Activated T-cell treated with anti-CD3 and anti-CD28 coated beads for 48 hours (primary cell): ENCODE measurements at regions not wholly inside any gene's neighbourhood (a gene's known extent, or its start where the extent isn't known, plus 50 kb on each side); places are given as distances from the start of the nearest gene placed in this dataset.

Source experiments
- DNase-seq: peaks from one replicate; pipeline ENCODE4 v3.0.0-alpha.2; 2020; ENCODE audit warnings: low read depth

DNA sequence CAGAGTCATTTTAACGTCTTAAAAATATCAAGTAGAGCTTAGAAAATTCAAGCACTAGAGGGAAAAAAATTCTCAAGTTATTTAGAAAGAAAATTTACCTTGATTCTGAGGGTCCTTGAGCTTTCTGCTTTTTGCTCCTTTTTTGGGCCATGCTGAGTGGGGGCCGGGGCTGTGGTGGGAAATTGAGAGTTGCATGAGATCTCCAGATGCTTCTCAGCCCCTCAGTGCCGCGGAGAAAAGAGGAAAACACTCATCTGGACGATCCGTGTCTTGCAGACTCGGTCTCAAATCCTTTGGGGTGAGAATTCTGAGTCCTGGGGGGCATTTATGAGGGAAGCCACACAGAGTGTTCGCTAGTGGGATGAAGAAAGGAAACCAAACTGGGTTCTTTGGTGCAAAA lies 700.8 kb downstream of the TBC1D22A start:
- DNase-seq, result no peak

DNA sequence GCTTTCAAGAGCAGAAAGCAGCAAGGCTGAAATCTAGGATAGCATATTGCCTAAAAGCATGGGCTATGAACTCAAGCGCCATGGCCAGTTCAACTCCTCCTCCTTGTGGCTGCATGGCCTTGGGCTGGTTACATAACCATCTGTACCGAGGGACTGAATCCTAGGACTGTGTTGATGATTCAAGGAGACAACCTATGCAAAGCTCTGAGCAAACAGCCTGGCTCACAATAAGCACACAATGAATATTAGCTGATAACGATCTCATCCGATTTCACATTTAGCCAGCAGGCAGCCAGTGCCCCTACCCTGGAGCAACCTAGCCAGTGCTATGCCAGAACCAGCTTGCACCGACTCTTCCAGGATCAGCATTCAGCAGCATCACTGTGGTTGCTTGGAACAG lies 698.4 kb downstream of the TBC1D22A start:
- DNase-seq, result no peak

DNA sequence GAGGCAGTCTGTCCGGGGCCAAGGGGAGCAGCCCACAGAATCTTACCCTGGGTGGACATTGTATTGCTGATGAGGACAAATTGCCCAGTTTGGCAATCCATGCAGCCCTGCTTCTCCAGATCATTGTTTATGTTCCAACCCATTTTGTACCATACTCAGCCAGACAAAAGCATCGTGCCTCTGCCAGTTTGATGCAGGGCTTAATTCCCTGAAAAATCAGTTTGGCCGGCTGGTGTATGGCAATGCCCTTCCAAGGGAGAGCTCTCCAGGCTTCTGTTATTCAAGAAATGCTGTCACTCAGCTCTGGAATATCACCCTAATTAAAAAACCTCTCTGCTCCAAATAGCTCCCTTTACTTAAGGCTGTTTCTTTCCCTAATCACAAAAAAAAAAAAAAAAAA lies 697.7 kb downstream of the TBC1D22A start:
- DNase-seq, result no peak

DNA sequence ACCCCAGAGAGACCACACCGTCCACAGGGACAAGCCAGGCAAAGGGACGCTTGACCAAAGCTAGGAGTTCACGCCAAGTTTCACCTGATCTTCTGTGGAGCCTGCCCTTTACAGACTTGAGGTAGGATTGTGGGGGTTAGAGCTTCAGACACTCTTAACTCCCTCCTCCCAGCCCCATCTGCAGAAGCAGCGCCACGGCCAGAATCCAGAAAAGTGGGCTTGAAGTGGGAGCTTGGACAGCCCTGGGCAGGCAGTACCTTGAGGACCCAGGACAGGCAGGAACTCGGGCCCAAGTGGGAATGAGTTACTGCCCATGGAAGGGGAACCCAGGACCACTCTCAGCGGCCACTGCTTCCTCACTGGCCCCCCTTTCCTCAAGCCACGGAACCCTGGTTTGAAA lies 695.9 kb downstream of the TBC1D22A start:
- DNase-seq, result no peak

DNA sequence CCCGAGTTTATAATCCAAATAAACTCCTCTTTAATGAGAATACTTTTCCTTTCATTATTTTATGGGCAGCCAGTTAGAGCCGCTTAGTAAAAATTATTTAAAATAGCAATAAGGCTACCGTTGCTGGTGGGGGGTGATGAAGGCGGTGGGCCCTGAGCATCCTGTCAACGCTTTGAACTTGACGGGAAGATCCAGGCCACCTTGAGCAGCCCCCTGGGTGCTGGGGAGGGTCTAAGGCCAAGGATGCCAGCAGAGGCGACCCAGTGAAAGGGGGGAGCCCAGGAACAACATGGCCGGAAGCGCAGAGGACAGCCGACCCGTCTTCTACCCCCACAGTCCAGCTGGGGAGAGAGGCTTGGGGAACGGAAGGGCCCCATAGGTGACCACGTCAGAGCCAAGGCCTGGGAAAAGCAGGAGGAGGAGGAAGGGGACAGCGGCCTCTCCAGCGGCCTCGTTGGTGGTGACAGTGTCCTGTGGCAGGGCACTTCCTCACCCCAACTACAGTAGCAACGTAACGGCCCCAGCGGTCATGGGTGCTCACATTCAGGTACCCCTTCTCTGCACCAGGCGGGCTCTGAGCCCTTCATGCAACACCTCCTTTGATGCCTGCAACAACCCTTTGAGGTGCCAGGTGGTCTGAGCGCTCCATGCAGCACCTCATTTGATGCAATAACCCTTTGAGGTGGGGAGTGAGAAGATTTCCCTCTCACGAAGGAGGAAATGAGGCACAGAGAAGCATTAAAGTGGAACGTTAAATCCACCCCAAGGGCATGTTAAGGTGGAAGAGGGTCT lies 695.3 kb downstream of the TBC1D22A start:
- DNase-seq, result no peak

DNA sequence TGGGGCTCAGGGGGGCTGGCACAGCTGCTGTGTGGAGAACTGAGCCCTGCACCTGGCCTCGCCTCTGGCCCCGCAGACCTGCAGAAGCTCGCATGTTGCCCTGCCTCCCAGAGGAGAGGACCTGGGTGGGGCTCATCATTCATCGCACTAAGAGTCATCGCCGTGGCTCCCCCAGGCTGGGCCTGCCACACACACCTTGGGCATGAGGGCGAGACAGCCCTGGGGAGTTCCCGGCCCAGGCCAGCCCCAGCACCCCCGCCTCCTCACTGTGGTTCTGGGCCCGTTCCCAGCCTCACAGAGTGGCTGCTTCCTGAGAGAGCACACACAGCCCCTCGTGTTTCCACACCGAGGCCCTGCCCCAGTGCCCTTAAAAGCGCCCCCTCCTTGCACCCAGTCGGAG lies 694.6 kb downstream of the TBC1D22A start:
- no peak for DNase-seq

DNA sequence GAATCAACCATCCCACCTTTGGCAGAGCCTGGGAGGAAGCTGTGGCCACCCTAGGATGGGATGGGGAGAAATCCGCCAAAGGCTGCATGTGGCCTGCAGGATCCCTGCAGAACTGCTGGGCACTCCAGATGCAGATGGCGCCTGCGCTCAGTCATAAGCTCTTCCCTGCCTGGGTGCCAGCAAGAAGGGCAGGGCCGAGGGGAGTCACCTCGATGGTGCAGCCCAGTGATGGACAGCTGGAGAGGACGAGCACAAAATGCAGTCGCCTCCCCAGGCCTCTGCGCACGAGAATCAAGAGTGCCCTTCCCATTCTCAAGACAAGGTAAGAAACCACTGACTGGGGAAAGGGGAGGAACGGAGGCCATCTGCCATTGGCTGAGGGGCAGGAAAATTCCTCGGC lies 693.6 kb downstream of the TBC1D22A start:
- DNase-seq, result no peak

DNA sequence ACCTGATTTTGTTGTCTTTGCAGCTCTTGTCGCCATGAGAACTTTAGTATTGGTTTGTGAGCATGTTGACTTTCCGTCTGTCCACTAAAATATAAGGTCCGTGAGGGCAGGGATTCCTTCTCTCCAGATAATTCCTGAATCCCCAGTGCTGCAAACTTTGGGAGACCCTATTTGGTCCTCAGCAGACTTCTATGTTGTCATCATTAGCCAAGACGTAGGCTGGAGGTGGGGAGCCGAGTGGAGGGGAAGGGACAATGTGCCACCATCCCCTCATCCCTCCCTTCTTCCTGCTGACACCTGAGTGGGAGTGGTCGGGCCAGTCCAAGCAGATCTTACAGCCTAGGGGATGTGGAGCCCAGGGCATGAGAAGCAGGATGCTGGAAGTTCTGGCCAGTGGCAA lies 690.6 kb downstream of the TBC1D22A start:
- DNase-seq, result no peak

DNA sequence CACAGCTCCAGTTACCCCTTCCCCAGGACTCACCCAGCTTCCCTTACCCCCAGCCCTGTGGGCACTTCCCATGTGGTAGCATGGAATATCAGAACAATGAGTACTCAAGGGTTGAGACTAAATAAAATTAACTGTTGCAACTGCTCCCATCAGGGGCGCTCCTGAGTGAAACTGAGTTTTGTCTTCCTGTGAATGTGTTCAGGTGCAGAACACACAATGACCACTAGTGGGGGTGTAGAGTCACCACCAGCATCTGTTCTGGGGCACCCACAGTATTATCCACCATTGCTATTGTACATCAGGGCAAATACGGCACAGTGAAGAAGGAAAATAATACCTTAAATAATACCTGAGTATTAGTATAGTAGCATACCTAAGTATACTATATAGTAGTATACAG lies 689.7 kb downstream of the TBC1D22A start:
- no peak for DNase-seq

DNA sequence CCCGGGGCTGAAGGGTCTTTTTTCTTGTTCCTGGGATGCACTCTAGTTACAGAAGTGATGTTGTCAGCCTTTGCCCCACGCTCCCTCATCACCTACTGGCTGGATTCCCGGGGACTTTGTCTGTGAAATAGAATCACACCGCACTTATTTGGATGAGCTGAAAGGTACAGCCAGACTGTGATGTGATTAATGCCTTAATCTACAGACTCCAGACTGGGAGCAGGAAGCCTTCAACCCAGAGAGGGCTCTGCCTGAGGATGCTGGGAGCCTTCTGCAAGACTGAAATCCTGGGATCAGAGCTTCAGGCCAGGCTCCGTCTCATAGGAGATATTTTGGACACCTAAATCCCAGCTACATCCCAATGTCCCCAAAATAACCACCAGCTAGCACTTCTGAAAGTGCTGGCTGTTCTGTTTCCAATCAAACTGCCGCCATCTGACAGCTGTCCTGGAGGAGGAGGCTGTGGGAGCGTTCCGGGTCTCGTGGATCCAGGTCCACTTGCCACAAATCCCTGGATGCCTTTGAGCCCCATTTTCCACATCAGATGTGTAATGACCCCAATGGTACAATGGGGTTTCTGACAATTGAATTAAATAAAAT lies 688.5 kb downstream of the TBC1D22A start:
- no peak for DNase-seq

DNA sequence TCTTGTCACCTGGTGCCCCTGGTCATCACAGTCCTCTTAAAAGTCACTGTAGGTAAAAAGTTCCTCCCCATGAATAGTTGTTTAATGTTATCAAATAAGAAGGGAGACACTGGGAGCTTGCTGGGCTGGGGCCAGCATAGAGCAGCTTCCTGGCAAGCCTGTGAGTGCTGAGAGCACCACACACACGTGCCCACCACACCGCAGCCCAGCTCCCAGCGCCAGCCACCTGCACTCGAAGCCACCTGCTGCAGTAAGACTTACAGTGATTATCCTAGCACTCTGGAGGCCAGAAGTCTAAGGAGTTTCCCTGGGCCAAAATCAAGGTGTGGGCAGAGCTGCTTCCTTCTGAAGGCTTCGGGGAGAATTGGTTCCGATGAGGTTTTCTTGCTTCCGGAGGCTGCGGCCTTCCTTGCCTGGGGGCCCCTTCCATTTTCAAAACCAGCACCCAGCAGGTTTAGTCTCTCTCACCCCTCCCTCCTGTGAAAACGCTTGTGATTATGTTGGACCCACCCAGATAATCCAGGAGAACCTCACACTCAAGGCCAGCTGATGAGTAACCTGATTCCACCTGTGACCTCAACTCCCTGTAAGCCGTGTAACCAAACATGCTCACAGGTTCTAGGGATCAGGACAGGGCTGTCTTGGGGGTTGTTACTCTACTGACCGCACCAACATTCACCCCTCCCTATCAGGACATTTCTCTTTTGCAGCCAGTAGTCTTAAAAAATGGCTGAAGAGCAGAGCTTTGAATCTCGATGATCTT lies 687.2 kb downstream of the TBC1D22A start:
- no peak for DNase-seq

DNA sequence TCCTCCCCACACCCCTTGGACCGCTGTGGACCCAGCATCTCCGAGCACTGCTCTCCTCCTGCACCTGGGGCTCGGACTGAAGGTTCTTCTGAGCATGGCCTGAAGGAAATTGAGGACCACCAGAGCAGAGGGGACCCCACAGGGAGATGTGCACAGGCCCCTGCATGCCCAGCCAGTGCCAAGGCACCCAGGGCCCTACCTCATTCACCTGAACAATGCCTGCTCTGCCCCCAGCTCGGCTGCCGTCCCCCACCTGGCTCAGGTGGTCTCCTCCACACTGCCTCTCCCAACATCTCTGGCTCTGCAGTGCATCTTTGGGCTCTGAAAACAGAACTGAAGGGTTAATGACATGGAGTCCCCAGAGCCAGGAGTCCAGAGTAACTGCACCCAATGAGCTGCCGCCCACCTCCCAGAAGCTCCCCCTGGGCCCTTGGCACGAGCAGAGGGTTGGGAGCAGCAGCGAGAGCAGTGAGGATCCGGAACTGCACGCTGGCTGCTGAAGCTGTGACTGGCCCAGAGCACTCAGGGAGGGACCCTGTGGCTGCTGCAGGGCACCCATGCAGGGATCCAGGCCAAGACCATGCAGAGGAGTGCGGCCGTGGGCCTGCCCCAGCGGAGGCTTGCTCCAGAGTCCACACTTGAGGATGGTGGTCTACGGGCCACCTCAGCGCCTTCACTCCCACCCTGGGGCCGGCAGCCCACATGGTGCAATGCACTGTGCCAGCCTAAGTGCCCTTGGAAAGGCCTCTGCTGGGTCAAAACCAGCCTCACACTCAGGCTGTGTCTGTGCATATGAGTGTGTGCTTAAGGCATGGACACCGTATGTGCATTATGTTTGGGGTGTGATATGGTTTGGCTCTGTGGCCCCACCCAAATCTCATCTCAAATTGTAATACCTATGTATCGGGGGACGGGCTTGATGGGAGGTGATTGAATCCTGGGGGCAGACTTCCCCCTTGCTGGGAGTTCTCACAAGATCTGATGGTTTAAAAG lies 686.1 kb downstream of the TBC1D22A start:
- DNase-seq, result no peak

DNA sequence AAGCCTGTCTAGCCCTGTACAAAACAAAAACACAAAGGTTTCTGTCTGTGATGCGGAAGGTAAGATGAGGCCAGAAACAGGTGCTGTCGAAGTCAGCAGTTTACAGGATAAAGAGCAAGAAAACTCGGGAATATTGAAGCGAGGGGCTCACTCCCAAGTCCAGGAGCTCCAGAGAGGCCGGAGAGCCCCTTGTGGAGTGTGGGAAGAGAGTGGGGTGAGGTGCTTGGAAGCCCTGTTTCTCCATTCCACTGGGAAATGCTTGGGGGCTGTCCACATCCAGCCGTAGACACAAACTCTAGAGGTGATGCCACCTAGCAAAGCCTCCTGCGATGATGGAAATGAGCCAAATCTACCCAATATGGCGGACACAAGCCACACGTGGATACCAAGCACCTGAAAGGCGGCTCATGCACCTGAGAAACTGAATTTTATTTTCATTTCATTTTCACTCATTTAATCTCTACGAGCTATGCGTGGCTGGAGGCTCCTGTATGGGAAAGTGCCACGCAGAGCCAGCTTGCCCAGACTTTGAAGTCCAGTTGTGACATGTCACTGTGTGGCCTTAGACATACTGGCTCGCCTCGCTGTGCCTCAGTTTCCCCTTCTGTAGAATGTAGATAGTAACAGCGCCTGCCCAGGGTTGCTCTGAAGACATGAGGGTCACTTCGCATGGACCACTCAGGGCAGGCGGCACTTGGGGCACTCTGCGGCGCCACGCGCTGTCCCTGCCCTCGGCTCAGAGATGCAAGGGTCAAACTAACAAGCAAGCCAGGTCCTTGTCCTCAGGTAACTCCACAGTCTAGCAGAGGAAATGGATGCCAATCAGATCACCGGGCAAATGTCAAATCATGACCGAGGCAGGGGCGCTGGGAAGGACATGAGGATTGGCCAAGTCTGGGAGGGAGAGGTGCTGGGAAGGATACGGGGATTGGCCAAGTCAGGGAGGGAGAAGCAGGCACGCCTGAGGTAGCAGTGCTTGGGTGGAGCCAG lies 684.7 kb downstream of the TBC1D22A start:
- no peak for DNase-seq

DNA sequence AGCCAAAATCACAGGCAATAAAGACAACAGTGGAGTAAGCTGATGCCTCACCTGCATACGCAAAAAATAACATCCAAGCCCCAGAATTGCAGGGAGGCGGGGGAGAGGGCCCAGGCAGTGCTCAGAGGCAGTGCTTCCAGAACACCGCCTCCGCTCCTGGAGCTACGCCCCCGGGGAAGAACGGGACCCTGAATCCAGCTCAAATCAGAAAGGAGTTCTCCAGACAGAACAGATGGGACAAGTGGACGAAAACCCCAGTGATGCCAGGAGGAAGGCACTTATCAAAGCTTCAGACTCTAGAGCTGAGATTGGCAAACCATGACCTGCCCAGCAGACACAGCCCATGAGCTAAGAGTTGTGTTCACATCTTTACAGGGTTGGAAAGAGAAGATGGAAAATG lies 683.9 kb downstream of the TBC1D22A start:
- DNase-seq, result no peak

DNA sequence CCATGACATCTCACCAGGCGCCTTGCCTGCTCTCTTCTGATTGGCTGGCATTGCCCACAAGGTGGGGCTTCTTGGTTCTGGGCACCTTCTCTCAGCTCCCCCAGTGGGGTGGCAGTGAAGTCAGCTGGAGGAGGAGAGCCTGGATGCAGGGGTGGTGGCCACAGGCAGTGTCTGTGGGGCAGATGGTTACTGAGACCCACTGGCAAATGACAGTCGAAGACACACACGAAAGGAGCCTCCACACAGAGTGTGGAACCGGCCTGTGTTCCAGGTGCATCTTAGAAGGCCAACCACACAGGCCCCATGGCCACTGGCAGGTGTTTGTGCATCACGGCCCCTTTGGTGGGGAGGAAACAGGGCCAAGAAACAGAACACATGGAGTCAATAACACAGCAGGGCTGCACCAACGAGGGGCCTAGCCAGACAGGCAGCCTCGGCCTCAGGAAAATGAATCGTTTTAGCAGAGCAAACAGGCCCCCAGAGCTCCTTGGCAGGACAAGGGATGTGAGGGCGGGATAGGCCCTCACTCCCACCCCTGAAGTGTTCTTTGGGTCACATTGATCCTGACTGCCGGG lies 683.4 kb downstream of the TBC1D22A start:
- no peak for DNase-seq

DNA sequence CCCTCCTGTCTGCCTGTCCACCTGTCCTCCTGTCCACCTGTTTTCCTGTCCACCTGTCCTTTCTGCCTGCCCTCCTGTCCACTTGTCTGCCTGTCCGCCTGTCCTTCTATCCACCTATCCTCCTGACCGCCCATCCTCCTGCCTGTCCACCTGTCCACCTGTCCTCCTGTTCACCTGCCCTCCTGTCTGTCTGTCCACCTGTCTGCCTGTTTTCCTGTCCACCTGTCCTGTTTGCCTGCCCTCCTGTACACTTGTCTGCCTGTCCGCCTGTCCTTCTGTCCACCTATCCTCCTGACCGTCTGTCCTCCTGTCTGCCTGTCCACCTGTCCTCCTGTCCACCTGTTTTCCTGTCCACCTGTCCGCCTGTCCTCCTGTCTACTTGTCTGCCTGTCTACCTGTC lies 682.8 kb downstream of the TBC1D22A start:
- no peak for DNase-seq

DNA sequence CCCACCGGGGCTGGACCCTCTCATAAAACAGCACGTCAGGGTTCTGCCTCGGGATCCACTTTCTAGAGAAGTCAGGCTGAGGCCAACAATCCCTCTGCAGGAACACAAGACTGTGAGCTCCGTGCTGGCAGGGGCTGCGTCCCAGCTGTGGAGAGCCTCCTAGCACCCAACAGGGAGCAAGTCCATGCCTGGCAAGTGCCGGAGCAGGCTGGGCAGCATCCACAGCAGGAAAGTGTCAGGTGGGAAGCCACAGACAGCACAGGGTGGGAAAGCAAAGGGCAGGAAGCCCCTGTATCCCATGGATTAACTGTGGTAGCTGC lies 682.3 kb downstream of the TBC1D22A start:
- DNase-seq, result no peak

DNA sequence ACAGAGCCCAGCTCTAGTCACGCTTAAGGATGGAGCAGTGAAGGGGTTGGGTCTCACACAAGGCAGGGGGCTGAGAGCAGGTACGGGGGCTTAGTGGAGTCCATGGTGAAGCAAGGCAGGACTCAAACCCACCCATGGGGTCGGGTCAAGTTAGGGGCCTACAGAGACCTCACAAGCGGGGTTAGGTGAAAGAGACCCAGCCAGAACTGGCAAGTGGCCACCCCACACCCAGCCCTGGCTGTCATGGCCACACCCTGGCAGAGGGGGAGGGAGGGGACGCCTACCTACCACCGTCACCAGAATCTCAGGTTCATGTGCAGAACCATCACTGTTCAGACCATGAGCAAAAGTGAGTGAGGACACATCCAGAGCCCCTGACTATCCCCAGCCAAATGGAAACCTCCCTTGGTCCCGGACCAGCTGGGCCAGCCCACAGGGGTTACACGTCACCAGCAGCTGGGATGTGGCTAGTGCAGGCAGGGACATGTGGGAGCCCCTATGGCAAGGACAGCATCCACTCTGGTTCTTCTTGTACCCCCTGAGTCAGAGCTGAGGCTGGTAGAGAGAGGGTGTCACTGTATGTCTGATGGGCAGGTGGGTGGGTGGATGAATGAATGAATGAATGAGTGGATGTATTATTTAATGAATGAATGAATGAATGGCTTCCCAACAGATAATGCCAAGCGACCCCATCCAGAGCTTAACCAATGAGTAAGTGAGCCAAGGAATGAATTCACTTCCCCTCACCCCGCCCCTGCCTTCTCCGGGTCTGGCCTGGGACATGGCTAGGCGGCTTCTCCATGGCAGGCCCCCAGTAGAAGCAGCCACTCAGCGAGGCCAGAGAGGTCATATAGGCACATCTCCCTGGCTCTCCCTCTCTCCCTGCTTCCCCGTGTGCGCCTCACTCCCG lies 681.6 kb downstream of the TBC1D22A start:
- no peak for DNase-seq

DNA sequence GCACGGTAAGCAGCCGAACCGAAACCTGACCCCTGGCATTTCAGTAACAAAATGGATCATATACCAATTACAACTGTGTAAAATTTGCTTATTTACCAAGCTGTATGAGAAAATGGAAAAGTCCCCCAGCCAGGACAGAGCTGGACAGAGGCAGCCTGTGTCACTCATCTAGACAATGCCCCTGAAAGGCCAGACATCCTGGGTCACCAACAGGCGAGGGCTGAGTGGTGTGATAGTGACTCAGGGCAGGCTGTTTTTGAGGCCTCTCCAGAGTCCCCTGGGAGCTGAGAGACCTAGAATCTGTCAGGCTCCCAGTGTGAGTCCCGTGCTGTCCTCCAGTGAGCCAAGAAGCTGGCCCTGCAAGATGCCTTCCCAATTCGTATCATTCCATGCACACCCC lies 680.4 kb downstream of the TBC1D22A start:
- no peak for DNase-seq
